ENCODE measurements at regions not wholly inside any gene's neighbourhood (a gene's known extent, or its start where the extent isn't known, plus 50 kb on each side); places are given as distances from the start of the nearest gene placed in this dataset.

DNA sequence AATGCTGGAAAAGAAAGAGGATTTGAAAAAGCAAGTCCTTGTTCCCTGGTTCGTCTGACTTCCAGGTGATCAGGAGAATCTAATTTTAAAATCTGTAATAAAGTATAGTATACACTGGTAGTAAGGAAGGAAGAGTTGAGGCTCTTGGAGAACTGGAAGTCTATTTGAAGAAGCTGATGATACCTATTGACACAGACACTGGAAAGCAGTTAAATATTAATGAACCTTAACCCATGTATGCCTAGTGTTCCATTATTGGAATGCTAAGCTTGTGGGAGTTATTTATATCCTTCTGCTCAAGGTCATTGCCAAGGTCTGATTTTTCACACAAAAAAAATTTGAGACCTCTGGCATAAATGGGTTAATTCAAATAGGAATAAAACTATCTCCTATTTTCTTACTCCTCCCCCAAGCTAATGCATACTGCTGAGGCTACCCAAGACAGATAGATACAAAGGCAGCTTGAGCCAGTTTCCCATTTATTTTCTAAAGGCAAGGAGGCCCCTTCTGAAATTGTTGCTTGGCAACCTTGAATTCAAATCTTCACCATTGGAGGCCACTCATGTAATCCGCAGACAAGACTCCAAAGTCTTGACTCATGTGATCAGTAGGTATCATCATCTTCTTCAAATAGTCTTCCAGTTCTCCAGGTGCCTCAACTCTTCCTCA lies 110.2 kb downstream of the FZD1 start:
- Mint-ChIP-seq H3K4me1 (peaks cover 4% of the 10 kb centered on the region), H3K27me3 (peaks cover 12% of the 10 kb centered on the region), H3K27ac (no peak overlapping the region), H3K9me3 (ENCODE audit: insufficient read depth) (no peaks in the 10 kb centered on the region), H3K4me3 (no peak overlapping the region)
- no peak for TF ChIP-seq EZH2 (IDR thresholded peaks at IDR 0.05; ENCODE audit: borderline replicate concordance, insufficient read depth, low read depth, low read length, poor library complexity, severe bottlenecking)
- TF ChIP-seq, protein P1, sequence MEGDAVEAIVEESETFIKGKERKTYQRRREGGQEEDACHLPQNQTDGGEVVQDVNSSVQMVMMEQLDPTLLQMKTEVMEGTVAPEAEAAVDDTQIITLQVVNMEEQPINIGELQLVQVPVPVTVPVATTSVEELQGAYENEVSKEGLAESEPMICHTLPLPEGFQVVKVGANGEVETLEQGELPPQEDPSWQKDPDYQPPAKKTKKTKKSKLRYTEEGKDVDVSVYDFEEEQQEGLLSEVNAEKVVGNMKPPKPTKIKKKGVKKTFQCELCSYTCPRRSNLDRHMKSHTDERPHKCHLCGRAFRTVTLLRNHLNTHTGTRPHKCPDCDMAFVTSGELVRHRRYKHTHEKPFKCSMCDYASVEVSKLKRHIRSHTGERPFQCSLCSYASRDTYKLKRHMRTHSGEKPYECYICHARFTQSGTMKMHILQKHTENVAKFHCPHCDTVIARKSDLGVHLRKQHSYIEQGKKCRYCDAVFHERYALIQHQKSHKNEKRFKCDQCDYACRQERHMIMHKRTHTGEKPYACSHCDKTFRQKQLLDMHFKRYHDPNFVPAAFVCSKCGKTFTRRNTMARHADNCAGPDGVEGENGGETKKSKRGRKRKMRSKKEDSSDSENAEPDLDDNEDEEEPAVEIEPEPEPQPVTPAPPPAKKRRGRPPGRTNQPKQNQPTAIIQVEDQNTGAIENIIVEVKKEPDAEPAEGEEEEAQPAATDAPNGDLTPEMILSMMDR (IDR thresholded peaks at IDR 0.05), result no peak
- no peak overlapping the region for H3K27ac ChIP-seq (ENCODE audit: low read length in 2 of 2)
- H3K9me3 ChIP-seq (ENCODE audit: control extremely low read depth in 1 of 3, control insufficient read depth in 2 of 3, insufficient read depth in 1 of 3, low read length in 2 of 3), result no peaks in the 10 kb centered on the region
- WGBS (ENCODE audit: insufficient coverage), result 100% methylated on average over 1 of the region's 2 CpGs
- H4K20me1 ChIP-seq (ENCODE audit: control insufficient read depth, insufficient read depth, low read length, poor library complexity, severe bottlenecking), result no peaks in the 10 kb centered on the region
- H3K4me1 ChIP-seq (ENCODE audit: control insufficient read depth in 2 of 2, insufficient read depth in 2 of 2, low read length in 2 of 2), result no peaks in the 10 kb centered on the region
- no peaks in the 10 kb centered on the region for H3K27me3 ChIP-seq (replicated peaks in 1 of 4; ENCODE audit: control extremely low read depth in 1 of 4, control insufficient read depth in 3 of 4, insufficient read depth in 4 of 4, low read length in 3 of 4)
- no peak for DNase-seq
- H3K79me2 ChIP-seq (ENCODE audit: control insufficient read depth, insufficient read depth, low read length), result no peaks in the 10 kb centered on the region
- no peak overlapping the region for H3K4me3 ChIP-seq (ENCODE audit: control extremely low read depth in 1 of 5, extremely low read depth in 1 of 5, insufficient read depth in 1 of 5, low read depth in 2 of 5, low read length in 4 of 5)
- intact Hi-C loops (cut with micrococcal nuclease), result no loop called here
- no peak overlapping the region for H2AFZ ChIP-seq (ENCODE audit: insufficient read depth, low read depth, low read length, poor library complexity, severe bottlenecking)
- H3K4me2 ChIP-seq (replicated peaks; ENCODE audit: low read depth, low read length, poor library complexity, severe bottlenecking), result no peak overlapping the region
- ATAC-seq (ENCODE audit: low read depth), result no peak
- no peak overlapping the region for H3K9ac ChIP-seq (ENCODE audit: low read length)
- ChIA-PET POLR2A (no interaction called here), CTCF (interaction anchor here (1.0 kb wide), 1 partner anchor 9 kb away, joined by 3 read pairs; no protein-coding TSS in a partner anchor)
- no peaks in the 10 kb centered on the region for H3K36me3 ChIP-seq (replicated peaks in 1 of 2; ENCODE audit: control extremely low read depth in 1 of 2, control insufficient read depth in 1 of 2, extremely low read depth in 1 of 2, insufficient read depth in 2 of 2, low read length in 1 of 2)

DNA sequence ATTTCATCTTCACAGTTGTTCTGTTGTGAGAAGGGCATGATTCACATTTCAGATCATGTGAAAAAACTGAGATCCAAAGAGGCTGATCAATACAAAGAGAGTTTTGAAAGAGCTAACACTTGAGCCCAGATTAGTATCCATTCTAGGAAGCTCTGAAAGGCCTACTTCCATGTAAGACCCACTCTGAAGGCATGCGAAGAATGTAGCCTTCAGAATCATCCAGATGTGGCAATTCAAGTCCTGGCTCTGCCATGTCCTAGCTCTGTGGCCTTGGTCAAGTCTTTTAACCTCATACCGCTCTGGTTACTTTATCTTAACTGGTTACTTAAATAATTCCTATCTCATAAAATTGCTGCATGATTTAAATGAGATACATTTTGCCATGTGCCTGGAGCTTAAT lies 111.1 kb downstream of the FZD1 start:
- no peak overlapping the region for H3K27ac Mint-ChIP-seq
- POLR2A ChIA-PET, result no interaction called here
- intact Hi-C loops (cut with micrococcal nuclease), result no loop called here
- ATAC-seq (ENCODE audit: low read depth) (no peak), DNase-seq (no peak)
- Histone ChIP-seq H2AFZ (ENCODE audit: insufficient read depth, low read depth, low read length, poor library complexity, severe bottlenecking) (no peak overlapping the region), H3K4me2 (replicated peaks; ENCODE audit: low read depth, low read length, poor library complexity, severe bottlenecking) (no peak overlapping the region), H4K20me1 (ENCODE audit: control insufficient read depth, insufficient read depth, low read length, poor library complexity, severe bottlenecking) (no peaks in the 10 kb centered on the region), H3K27me3 (replicated peaks in 1 of 4; ENCODE audit: control extremely low read depth in 1 of 4, control insufficient read depth in 3 of 4, insufficient read depth in 4 of 4, low read length in 3 of 4) (no peaks in the 10 kb centered on the region), H3K4me1 (ENCODE audit: control insufficient read depth in 2 of 2, insufficient read depth in 2 of 2, low read length in 2 of 2) (no peaks in the 10 kb centered on the region), H3K4me3 (ENCODE audit: control extremely low read depth in 1 of 5, extremely low read depth in 1 of 5, insufficient read depth in 1 of 5, low read depth in 2 of 5, low read length in 4 of 5) (no peak overlapping the region), H3K9me3 (ENCODE audit: control extremely low read depth in 1 of 3, control insufficient read depth in 2 of 3, insufficient read depth in 1 of 3, low read length in 2 of 3) (no peaks in the 10 kb centered on the region), H3K27ac (ENCODE audit: low read length in 2 of 2) (no peak overlapping the region), H3K36me3 (replicated peaks in 1 of 2; ENCODE audit: control extremely low read depth in 1 of 2, control insufficient read depth in 1 of 2, extremely low read depth in 1 of 2, insufficient read depth in 2 of 2, low read length in 1 of 2) (no peaks in the 10 kb centered on the region), H3K79me2 (ENCODE audit: control insufficient read depth, insufficient read depth, low read length) (no peaks in the 10 kb centered on the region), H3K9ac (ENCODE audit: low read length) (no peak overlapping the region)
- 75% methylated on average over 1 of the region's 2 CpGs for WGBS (ENCODE audit: insufficient coverage)
- peaks cover 4% of the 10 kb centered on the region for H3K4me1 Mint-ChIP-seq
- TF ChIP-seq, protein P1 (IDR thresholded peaks at IDR 0.05), result no peak
- TF ChIP-seq EZH2 (IDR thresholded peaks at IDR 0.05; ENCODE audit: borderline replicate concordance, insufficient read depth, low read depth, low read length, poor library complexity, severe bottlenecking), result no peak
- peaks cover 9% of the 10 kb centered on the region for H3K27me3 Mint-ChIP-seq
- CTCF ChIA-PET, result no interaction called here
- H3K4me3 Mint-ChIP-seq, result no peak overlapping the region
- H3K9me3 Mint-ChIP-seq (ENCODE audit: insufficient read depth), result no peaks in the 10 kb centered on the region
